Stimulated activated naive CD4-positive, alpha-beta T cell (primary cell): ENCODE measurements at regions not wholly inside any gene's neighbourhood (a gene's known extent, or its start where the extent isn't known, plus 50 kb on each side); places are given as distances from the start of the nearest gene placed in this dataset.

Source experiments
- DNase-seq, 6 experiments: peaks; one replicate each; lab custom pipeline; 2025; lab: John Stamatoyannopoulos, UW

GRCh38 chr15:70505936-70506912 is 257.1 kb downstream of the UACA start:
- no peak for DNase-seq

GRCh38 chr15:70505411-70505919 is 257.9 kb downstream of the UACA start:
- no peak for DNase-seq

- no peak for DNase-seq
Measured at GRCh38 chr15:70504988-70505387, 258.4 kb downstream of the UACA start.

GRCh38 chr15:70504299-70504951 is 258.9 kb downstream of the UACA start:
- DNase-seq: peak in 1 of 6 experiments; percentile 5

GRCh38 chr15:70503798-70504298 is 259.5 kb downstream of the UACA start:
- no peak for DNase-seq

- no peak for DNase-seq
Measured at GRCh38 chr15:70503073-70503745, 260.1 kb downstream of the UACA start.

- DNase-seq: no peak
Measured at GRCh38 chr15:70502529-70502928, 260.8 kb downstream of the UACA start.

GRCh38 chr15:70501849-70502248 is 261.5 kb downstream of the UACA start:
- DNase-seq: no peak

- no peak for DNase-seq
Measured at GRCh38 chr15:70501121-70501727, 262.1 kb downstream of the UACA start.

- no peak for DNase-seq
Measured at GRCh38 chr15:70499791-70500190, 263.6 kb downstream of the UACA start.

GRCh38 chr15:70498096-70498626 is 265.2 kb downstream of the UACA start:
- no peak for DNase-seq

GRCh38 chr15:70497661-70498060 is 265.7 kb downstream of the UACA start:
- no peak for DNase-seq

- peak in 1 of 6 experiments; percentile 4 for DNase-seq
Measured at GRCh38 chr15:70495991-70496599, 267.3 kb downstream of the UACA start.

- no peak for DNase-seq
Measured at GRCh38 chr15:70494852-70495571, 268.3 kb downstream of the UACA start.

GRCh38 chr15:70494517-70494851 is 268.9 kb downstream of the UACA start:
- no peak for DNase-seq

- peak in 2 of 6 experiments; percentile 31 to 33 for DNase-seq
Measured at GRCh38 chr15:70493787-70494516, 269.4 kb downstream of the UACA start.

- DNase-seq: peak in 2 of 6 experiments; percentile 33 to 34
Measured at GRCh38 chr15:70493376-70493775, 270.0 kb downstream of the UACA start.

- peak; percentile 45 to 87 (median 74) for DNase-seq
Measured at GRCh38 chr15:70492240-70493177, 270.8 kb downstream of the UACA start.
